A549 (cell line): ENCODE measurements at regions not wholly inside any gene's neighbourhood (a gene's known extent, or its start where the extent isn't known, plus 50 kb on each side); places are given as distances from the start of the nearest gene placed in this dataset.

ENCODE experiments used
- ATAC-seq, 2 experiments: fragments of 200-7000 bp in 1 of 2; fragments of >200 bp in 1 of 2; cut with Nextera tagmentation in 1 of 2; cut with Tn5 transposase in 1 of 2; 3 replicates each; pipeline versions ENCODE4 v1.8.0 to v1.9.1; 2018 to 2020; ENCODE audit warnings: mild to moderate bottlenecking in 1 of 2, moderate library complexity in 1 of 2
- CTCF ChIA-PET: fragments of 300-600 bp; sonication (Branson Sonifier 250); formaldehyde crosslinking; extraction: SDS; loops from one replicate; lab custom pipeline; 2021; ENCODE audit warnings: antibody characterized with exemption, inconsistent platforms; lab: Yijun Ruan, JAX
- POLR2A ChIA-PET: fragments of 350-600 bp; formaldehyde crosslinking; extraction: SDS; loops from one replicate; lab custom pipeline; 2021; ENCODE audit warnings: antibody characterized with exemption, inconsistent platforms; lab: Yijun Ruan, JAX
- DNase-seq, 2 experiments: peaks; one replicate each; pipeline versions ENCODE4 v3.0.0 to v3.0.0-alpha.2; 2011 to 2016; ENCODE audit warnings: low read depth in 1 of 2, low spot score in 1 of 2
- FAIRE-seq: peaks from 2 replicates; lab custom pipeline; 2011; peaks lifted over from hg19 to GRCh38; lab: Jason Lieb, UNC
- H3K27ac ChIP-seq, 2 experiments: fragments of >200 bp; sonication (Bioruptor Twin); formaldehyde crosslinking; 3 replicates each; pipeline ENCODE4 v1.5.1; 2016 to 2017
- H3K4me1 ChIP-seq: fragments of >200 bp; sonication (Bioruptor Twin); formaldehyde crosslinking; 3 replicates; pipeline ENCODE4 v1.6.1; 2016
- H3K4me2 ChIP-seq: fragments of >200 bp; sonication (Bioruptor Twin); formaldehyde crosslinking; 3 replicates; pipeline ENCODE4 v1.6.1; 2016
- H3K4me3 ChIP-seq: fragments of >200 bp; sonication (Bioruptor Twin); formaldehyde crosslinking; 3 replicates; pipeline ENCODE4 v1.5.1; 2016
- H3K9me3 ChIP-seq: fragments of >200 bp; sonication (Bioruptor Twin); formaldehyde crosslinking; 3 replicates; pipeline ENCODE4 v1.6.1; 2016
- BHLHE40 ChIP-seq: IDR thresholded peaks from 2 replicates; pipeline ENCODE4 v1.6.1; 2012; ENCODE audit warnings: low read depth, low read length, inconsistent platforms
- CEBPB ChIP-seq, 2 experiments: fragments of >200 bp in 1 of 2; sonication (Bioruptor Twin) in 1 of 2; formaldehyde crosslinking in 1 of 2; IDR thresholded peaks; 2 replicates each; pipeline ENCODE4 v1.6.1; 2012 to 2016
- CHD4 ChIP-seq: fragments of 200-600 bp; sonication (generic); IDR thresholded peaks from 2 replicates; pipeline ENCODE4 v1.6.1; 2016; ENCODE audit warnings: antibody characterized with exemption, mild to moderate bottlenecking, borderline replicate concordance
- EHMT2 ChIP-seq: fragments of 200-600 bp; sonication (generic); IDR thresholded peaks from 2 replicates; pipeline ENCODE4 v1.6.1; 2016; ENCODE audit warnings: antibody characterized with exemption, low read depth, mild to moderate bottlenecking, moderate library complexity
- EP300 ChIP-seq, 2 experiments: fragments of >200 bp; sonication (Bioruptor Twin); formaldehyde crosslinking; IDR thresholded peaks; 2 replicates in 1 of 2; 3 replicates in 1 of 2; pipeline ENCODE4 v1.6.1; 2016 to 2017
- FOSL2 ChIP-seq, 2 experiments: fragments of 450-650 bp in 1 of 2; fragments of >200 bp in 1 of 2; sonication (Bioruptor Twin) in 1 of 2; formaldehyde crosslinking; IDR thresholded peaks; 2 replicates each; pipeline versions ENCODE4 v1.5.0 to v1.6.1; 2016 to 2020; ENCODE audit warnings: mild to moderate bottlenecking in 1 of 2, moderate library complexity in 1 of 2
- HOXA7 ChIP-seq: fragments of 250-450 bp; sonication (Bioruptor Pico); IDR thresholded peaks from 2 replicates; pipeline ENCODE4 v1.5.0; 2020; ENCODE audit warnings: mild to moderate bottlenecking, moderate library complexity
- JUNB ChIP-seq: fragments of >200 bp; sonication (Bioruptor Twin); formaldehyde crosslinking; IDR thresholded peaks from 2 replicates; pipeline ENCODE4 v1.6.1; 2016
- KDM1A ChIP-seq: fragments of 200-600 bp; sonication (generic); IDR thresholded peaks from 2 replicates; pipeline ENCODE4 v1.6.1; 2016; ENCODE audit warnings: low read depth, mild to moderate bottlenecking
- KDM5A ChIP-seq: fragments of 200-600 bp; sonication (generic); IDR thresholded peaks from 2 replicates; pipeline ENCODE4 v1.6.1; 2016; ENCODE audit warnings: antibody characterized with exemption, mild to moderate bottlenecking
- MAFK ChIP-seq: fragments of 450-650 bp; IDR thresholded peaks from 2 replicates; pipeline ENCODE4 v1.6.1; 2014; ENCODE audit not compliant: partially characterized antibody
- PHF8 ChIP-seq: fragments of 200-600 bp; sonication (generic); IDR thresholded peaks from 2 replicates; pipeline ENCODE4 v1.6.1; 2016; ENCODE audit warnings: low read depth, mild to moderate bottlenecking, antibody characterized with exemption, moderate library complexity, borderline replicate concordance
- POLR2A ChIP-seq: IDR thresholded peaks from 2 replicates; pipeline ENCODE4 v1.6.1; 2012; ENCODE audit warnings: mild to moderate bottlenecking, low read length
- RCOR1 ChIP-seq: fragments of 150-350 bp; IDR thresholded peaks from 2 replicates; pipeline ENCODE4 v1.6.1; 2014; ENCODE audit warnings: antibody characterized with exemption, low read length, low read depth
- RNF2 ChIP-seq: fragments of 200-600 bp; sonication (generic); IDR thresholded peaks from 2 replicates; pipeline ENCODE4 v1.6.1; 2016; ENCODE audit warnings: low read depth, mild to moderate bottlenecking, antibody characterized with exemption, moderate library complexity, borderline replicate concordance
- TFCP2L1 ChIP-seq: fragments of 250-450 bp; sonication (Bioruptor Pico); IDR thresholded peaks from 2 replicates; pipeline ENCODE4 v1.5.0; 2021; ENCODE audit warnings: mild to moderate bottlenecking
- ZC3H11A ChIP-seq: fragments of 450-650 bp; IDR thresholded peaks from 2 replicates; pipeline ENCODE4 v1.6.1; 2014; ENCODE audit warnings: antibody characterized with exemption, mild to moderate bottlenecking
- ZSCAN20 ChIP-seq: fragments of 250-450 bp; sonication (Bioruptor Pico); IDR thresholded peaks from 2 replicates; pipeline ENCODE4 v1.8.0; 2022; ENCODE audit warnings: mild to moderate bottlenecking, moderate library complexity
- WGBS: methylation state at CpG from one replicate; pipeline ENCODE4 v1.1.6; 2017; ENCODE audit errors: missing lambda C conversion rate; 5-methylcytosine and 5-hydroxymethylcytosine counted together
- TF ChIP-seq, protein P1 (sequence below): fragments of 250-450 bp; sonication (Bioruptor Pico); IDR thresholded peaks from 2 replicates; pipeline ENCODE4 v1.5.0; 2020; ENCODE audit warnings: low read depth, mild to moderate bottlenecking, moderate library complexity
- TF ChIP-seq, protein P2 (sequence below): fragments of >200 bp; sonication (Bioruptor Twin); formaldehyde crosslinking; IDR thresholded peaks from 3 replicates; pipeline ENCODE4 v1.6.1; 2016
- TF ChIP-seq, protein P3 (sequence below): IDR thresholded peaks from 2 replicates; pipeline ENCODE4 v1.6.1; 2012
- TF ChIP-seq, protein P4 (sequence below): fragments of 450-650 bp; IDR thresholded peaks from 2 replicates; pipeline ENCODE4 v1.6.1; 2014; ENCODE audit warnings: antibody characterized with exemption
- TF ChIP-seq, protein P5 (sequence below): IDR thresholded peaks from 2 replicates; pipeline ENCODE4 v1.6.1; 2012; ENCODE audit warnings: low read depth, borderline replicate concordance

DNA sequence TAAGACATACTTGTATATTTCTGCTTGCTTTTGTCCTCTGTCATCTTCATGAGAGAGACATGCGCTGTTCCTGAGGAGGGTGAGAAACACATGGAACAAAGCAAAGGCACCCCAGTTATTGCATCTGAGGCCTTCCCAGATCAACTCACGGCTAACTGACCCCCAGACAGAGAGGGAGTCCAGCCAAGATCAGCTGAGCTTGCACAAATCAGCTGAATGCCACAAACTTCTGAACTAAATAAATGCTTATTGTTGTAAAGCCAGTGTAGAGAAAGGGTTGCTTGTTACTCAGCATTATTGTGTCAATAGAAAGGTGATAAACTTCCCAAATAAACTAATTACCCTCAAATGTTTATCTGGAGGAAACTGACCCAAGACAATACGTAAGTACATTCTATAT, 163.8 kb downstream of the BTC start:
- TF ChIP-seq PHF8 = no peak
- peak; percentile 78 for TF ChIP-seq MAFK
- ChIA-PET CTCF (interaction anchor here (0.7 to 1.3 kb wide), 3 partner anchors 9 to 254 kb away, joined by 3 to 4 read pairs (median 3); no protein-coding TSS in a partner anchor), POLR2A (interaction anchor here (2.3 kb wide), 1 partner anchor 23 kb away, joined by 15 read pairs; no protein-coding TSS in a partner anchor)
- no peak overlapping the region for H3K4me3 ChIP-seq
- no peak overlapping the region for H3K4me2 ChIP-seq
- 94% methylated on average over 3 of the region's 3 CpGs for WGBS
- DNase-seq (no peak), FAIRE-seq (no peak), ATAC-seq (no peak)
- peaks cover 64% of the 10 kb centered on the region for H3K4me1 ChIP-seq
- peaks cover 3% of the 10 kb centered on the region; the same call in 1 of the 3 replicates for H3K9me3 ChIP-seq
- H3K27ac ChIP-seq = peak overlapping the region; percentile 92 to 96

DNA sequence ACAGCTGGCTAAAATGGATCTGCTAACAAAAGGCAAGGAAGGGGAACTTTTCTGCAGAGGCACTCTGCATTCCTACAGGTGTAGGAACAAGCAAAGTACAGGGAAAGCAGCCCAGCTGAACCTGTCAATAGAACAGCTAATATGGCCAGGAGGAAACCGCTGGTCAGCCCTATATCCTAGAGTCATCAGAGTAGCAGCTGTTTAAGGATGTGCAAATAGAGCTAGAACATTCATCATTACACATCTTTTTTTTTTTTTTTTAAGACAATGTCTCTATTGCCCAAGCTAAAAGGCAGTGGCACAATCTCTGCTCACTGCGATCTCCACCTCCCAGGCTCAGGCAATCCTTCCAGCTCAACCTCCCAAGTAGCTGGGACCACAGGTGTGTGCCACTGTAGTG, 163.0 kb downstream of the BTC start:
- FAIRE-seq (no peak), ATAC-seq (peak; percentile 72 to 85), DNase-seq (peak in 1 of 2 experiments; percentile 55)
- H3K27ac ChIP-seq = peak overlapping the region; percentile 92 to 96
- peak overlapping the region; percentile 68 for H3K4me2 ChIP-seq
- peak; percentile 18; the same call in 1 of the 2 replicates for TF ChIP-seq JUNB
- TF ChIP-seq HOXA7 (CRISPR knock-in tag) = no peak
- TF ChIP-seq RNF2 = no peak
- TF ChIP-seq, protein P1, sequence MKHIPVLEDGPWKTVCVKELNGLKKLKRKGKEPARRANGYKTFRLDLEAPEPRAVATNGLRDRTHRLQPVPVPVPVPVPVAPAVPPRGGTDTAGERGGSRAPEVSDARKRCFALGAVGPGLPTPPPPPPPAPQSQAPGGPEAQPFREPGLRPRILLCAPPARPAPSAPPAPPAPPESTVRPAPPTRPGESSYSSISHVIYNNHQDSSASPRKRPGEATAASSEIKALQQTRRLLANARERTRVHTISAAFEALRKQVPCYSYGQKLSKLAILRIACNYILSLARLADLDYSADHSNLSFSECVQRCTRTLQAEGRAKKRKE = no peak
- peak in 1 of 2 experiments; percentile 24; a peak in 1 of 4 replicates for TF ChIP-seq CEBPB (IDR thresholded peaks at IDR 0.05)
- TF ChIP-seq EP300 (IDR thresholded peaks at IDR 0.05) = peak in 1 of 2 experiments; percentile 49; a peak in 1 of 5 replicates
- no peak for TF ChIP-seq FOSL2 (IDR thresholded peaks at IDR 0.05)
- 0 out of 2 replicates have a peak, but pooled peaks have one; percentile 25 for TF ChIP-seq FOSL2 (CRISPR knock-in tag; IDR thresholded peaks at IDR 0.05)
- no peak for TF ChIP-seq CHD4
- TF ChIP-seq KDM1A = no peak
- H3K4me1 ChIP-seq = peaks cover 56% of the 10 kb centered on the region
- H3K9me3 ChIP-seq = peaks cover 3% of the 10 kb centered on the region; the same call in 1 of the 3 replicates
- no peak overlapping the region for H3K4me3 ChIP-seq
- ChIA-PET POLR2A (interaction anchor here (0.8 to 2.3 kb wide), 3 partner anchors 11 to 86 kb away, joined by 3 to 15 read pairs (median 3); no protein-coding TSS in a partner anchor), CTCF (no interaction called here)
- WGBS = 35% methylated on average over 2 of the region's 2 CpGs

DNA sequence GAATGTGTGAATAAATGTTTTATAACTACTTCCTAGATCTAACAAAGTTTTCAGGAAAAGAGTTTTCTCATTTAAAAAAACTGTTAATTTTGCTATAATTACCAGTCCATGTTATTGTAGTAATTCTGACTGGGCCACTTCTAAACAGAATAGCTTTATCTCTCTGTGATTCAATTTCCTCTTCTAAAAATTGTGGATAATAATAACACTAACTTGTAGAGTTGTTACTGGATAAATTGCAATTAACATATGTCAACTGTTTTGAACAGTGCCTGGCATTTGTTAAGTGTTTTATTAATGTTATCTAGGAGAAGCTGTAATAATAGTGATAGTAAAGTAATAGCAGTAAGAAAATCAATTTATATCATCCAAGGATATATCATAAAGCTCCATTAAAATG, 162.3 kb downstream of the BTC start:
- ChIA-PET CTCF (interaction anchor here (1.7 kb wide), 1 partner anchor 23 kb away, joined by 5 read pairs; no protein-coding TSS in a partner anchor), POLR2A (interaction anchor here (1.2 to 2.3 kb wide), 2 partner anchors 12 to 22 kb away, joined by 3 to 15 read pairs; no protein-coding TSS in a partner anchor)
- H3K4me1 ChIP-seq = peaks cover 53% of the 10 kb centered on the region
- peaks cover 3% of the 10 kb centered on the region; the same call in 1 of the 3 replicates for H3K9me3 ChIP-seq
- no peak overlapping the region for H3K4me3 ChIP-seq
- peak overlapping the region; percentile 68 for H3K4me2 ChIP-seq
- peak overlapping the region; percentile 92 to 96 for H3K27ac ChIP-seq
- no peak for TF ChIP-seq JUNB
- no peak for TF ChIP-seq CHD4
- TF ChIP-seq, protein P2, sequence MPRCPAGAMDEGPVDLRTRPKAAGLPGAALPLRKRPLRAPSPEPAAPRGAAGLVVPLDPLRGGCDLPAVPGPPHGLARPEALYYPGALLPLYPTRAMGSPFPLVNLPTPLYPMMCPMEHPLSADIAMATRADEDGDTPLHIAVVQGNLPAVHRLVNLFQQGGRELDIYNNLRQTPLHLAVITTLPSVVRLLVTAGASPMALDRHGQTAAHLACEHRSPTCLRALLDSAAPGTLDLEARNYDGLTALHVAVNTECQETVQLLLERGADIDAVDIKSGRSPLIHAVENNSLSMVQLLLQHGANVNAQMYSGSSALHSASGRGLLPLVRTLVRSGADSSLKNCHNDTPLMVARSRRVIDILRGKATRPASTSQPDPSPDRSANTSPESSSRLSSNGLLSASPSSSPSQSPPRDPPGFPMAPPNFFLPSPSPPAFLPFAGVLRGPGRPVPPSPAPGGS = no peak
- TF ChIP-seq MAFK = no peak
- no peak for TF ChIP-seq KDM5A
- TF ChIP-seq, protein P3, sequence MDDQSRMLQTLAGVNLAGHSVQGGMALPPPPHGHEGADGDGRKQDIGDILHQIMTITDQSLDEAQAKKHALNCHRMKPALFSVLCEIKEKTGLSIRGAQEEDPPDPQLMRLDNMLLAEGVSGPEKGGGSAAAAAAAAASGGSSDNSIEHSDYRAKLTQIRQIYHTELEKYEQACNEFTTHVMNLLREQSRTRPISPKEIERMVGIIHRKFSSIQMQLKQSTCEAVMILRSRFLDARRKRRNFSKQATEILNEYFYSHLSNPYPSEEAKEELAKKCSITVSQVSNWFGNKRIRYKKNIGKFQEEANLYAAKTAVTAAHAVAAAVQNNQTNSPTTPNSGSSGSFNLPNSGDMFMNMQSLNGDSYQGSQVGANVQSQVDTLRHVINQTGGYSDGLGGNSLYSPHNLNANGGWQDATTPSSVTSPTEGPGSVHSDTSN = no peak
- no peak for DNase-seq
- ATAC-seq = no peak
- FAIRE-seq = no peak

DNA sequence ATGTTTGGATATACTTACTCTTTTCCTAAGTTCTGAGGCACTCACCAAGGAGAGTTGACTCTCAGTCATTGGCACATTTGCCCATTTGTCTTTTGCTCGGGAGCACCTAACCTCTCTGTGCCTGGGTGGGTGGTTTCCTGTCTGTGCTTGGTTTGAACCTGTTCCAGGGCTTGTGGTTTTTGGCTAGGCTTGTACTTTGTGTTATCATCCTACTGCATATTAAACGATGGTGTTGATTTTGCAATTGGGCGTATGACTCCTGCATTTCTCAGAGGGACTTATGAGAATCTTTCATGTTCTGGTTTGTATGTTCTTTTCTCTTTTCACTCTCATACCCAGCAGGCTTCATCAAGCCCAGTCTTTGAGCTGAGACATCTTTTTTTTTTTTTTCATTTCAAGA, 161.7 kb downstream of the BTC start:
- Histone ChIP-seq H3K27ac (peak overlapping the region; percentile 89 to 96), H3K4me1 (peaks cover 49% of the 10 kb centered on the region), H3K4me2 (peak overlapping the region; percentile 68), H3K4me3 (no peak overlapping the region), H3K9me3 (peaks cover 3% of the 10 kb centered on the region; the same call in 1 of the 3 replicates)
- DNase-seq = peak in 1 of 2 experiments; percentile 86
- WGBS = 13% methylated on average over 3 of the region's 3 CpGs
- peak; percentile 62 to 77; a peak in 5 of 6 replicates for ATAC-seq
- FAIRE-seq = no peak
- ChIA-PET CTCF (interaction anchor here (1.7 kb wide), 1 partner anchor 22 kb away, joined by 5 read pairs; no protein-coding TSS in a partner anchor), POLR2A (interaction anchor here (1.0 kb wide), 1 partner anchor 21 kb away, joined by 5 read pairs; no protein-coding TSS in a partner anchor)
- TF ChIP-seq ZC3H11A (no peak), RNF2 (no peak), POLR2A (no peak), PHF8 (no peak), TFCP2L1 (CRISPR knock-in tag) (no peak), HOXA7 (CRISPR knock-in tag) (no peak), RCOR1 (no peak), ZSCAN20 (CRISPR knock-in tag) (no peak), BHLHE40 (no peak), EHMT2 (no peak)
- TF ChIP-seq, protein P4, sequence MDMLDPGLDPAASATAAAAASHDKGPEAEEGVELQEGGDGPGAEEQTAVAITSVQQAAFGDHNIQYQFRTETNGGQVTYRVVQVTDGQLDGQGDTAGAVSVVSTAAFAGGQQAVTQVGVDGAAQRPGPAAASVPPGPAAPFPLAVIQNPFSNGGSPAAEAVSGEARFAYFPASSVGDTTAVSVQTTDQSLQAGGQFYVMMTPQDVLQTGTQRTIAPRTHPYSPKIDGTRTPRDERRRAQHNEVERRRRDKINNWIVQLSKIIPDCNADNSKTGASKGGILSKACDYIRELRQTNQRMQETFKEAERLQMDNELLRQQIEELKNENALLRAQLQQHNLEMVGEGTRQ = no peak
- TF ChIP-seq, protein P3 = no peak
- TF ChIP-seq, protein P5, sequence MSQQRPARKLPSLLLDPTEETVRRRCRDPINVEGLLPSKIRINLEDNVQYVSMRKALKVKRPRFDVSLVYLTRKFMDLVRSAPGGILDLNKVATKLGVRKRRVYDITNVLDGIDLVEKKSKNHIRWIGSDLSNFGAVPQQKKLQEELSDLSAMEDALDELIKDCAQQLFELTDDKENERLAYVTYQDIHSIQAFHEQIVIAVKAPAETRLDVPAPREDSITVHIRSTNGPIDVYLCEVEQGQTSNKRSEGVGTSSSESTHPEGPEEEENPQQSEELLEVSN = no peak
